GM18502 (cell line): ENCODE measurements at regions not wholly inside any gene's neighbourhood (a gene's known extent, or its start where the extent isn't known, plus 50 kb on each side); places are given as distances from the start of the nearest gene placed in this dataset.
"Not testable (repeated sequence)": the region's sequence is repeated elsewhere in the genome, so short reads cannot be mapped to it uniquely, and the experiment has no call there.

Source experiments
- ATAC-seq: cut with Tn5 transposase; IDR thresholded peaks from one replicate; pipeline ENCODE4 v1.9.1; 2021; ENCODE audit warnings: mild to moderate bottlenecking; ENCODE audit not compliant: unreplicated experiment, poor library complexity

- ATAC-seq: no peak
These were observed 135.5 kb downstream of the CEMIP2 start for GRCh38 chr9:71632776-71633175.

GRCh38 chr9:71630377-71630995 is 137.8 kb downstream of the CEMIP2 start:
- ATAC-seq: no peak

GRCh38 chr9:71629578-71630215 is 138.6 kb downstream of the CEMIP2 start:
- no peak for ATAC-seq

- no peak for ATAC-seq
These were observed 140.1 kb downstream of the CEMIP2 start for GRCh38 chr9:71628247-71628646.

- no peak for ATAC-seq
These were observed 140.8 kb downstream of the CEMIP2 start for GRCh38 chr9:71627537-71627936.

GRCh38 chr9:71626395-71626794 is 141.9 kb downstream of the CEMIP2 start:
- no peak for ATAC-seq

GRCh38 chr9:71624728-71625127 is 143.6 kb downstream of the CEMIP2 start:
- no peak for ATAC-seq

- no peak for ATAC-seq
These were observed 147.6 kb downstream of the CEMIP2 start for GRCh38 chr9:71620746-71621145.

- ATAC-seq: no peak
These were observed 148.0 kb downstream of the CEMIP2 start for GRCh38 chr9:71620331-71620730.

GRCh38 chr9:71619926-71620325 is 148.4 kb downstream of the CEMIP2 start:
- no peak for ATAC-seq

- ATAC-seq: no peak
These were observed 153.8 kb downstream of the CEMIP2 start for GRCh38 chr9:71614409-71615010.

- no peak for ATAC-seq
These were observed 155.4 kb downstream of the CEMIP2 start for GRCh38 chr9:71612889-71613288.

GRCh38 chr9:71609448-71609830 is 158.9 kb downstream of the CEMIP2 start:
- ATAC-seq: no peak

GRCh38 chr9:71608825-71609447 is 159.4 kb downstream of the CEMIP2 start:
- ATAC-seq: no peak

GRCh38 chr9:71608021-71608420 is 160.3 kb downstream of the CEMIP2 start:
- no peak for ATAC-seq

- no peak for ATAC-seq
These were observed 160.8 kb downstream of the CEMIP2 start for GRCh38 chr9:71607461-71607881.

GRCh38 chr9:71604197-71605063 is 163.9 kb downstream of the CEMIP2 start:
- ATAC-seq: no peak

GRCh38 chr9:71602652-71603051 is 165.7 kb downstream of the CEMIP2 start:
- no peak for ATAC-seq

- ATAC-seq: not testable (repeated sequence)
These were observed 172.6 kb downstream of the CEMIP2 start for GRCh38 chr9:71595762-71596161.

- ATAC-seq: no peak
These were observed 173.8 kb downstream of the CEMIP2 start for GRCh38 chr9:71594541-71594940.
